Tongue (tissue), 1 donor: ENCODE measurements at regions not wholly inside any gene's neighbourhood (a gene's known extent, or its start where the extent isn't known, plus 50 kb on each side); places are given as distances from the start of the nearest gene placed in this dataset.
A peak's percentile ranks its signal among the peaks of the same experiment; 100 is the strongest.

Experiments used
- DNase-seq: peaks from one replicate; pipeline ENCODE4 v3.0.0-alpha.2; 2015

GRCh38 chr2:138105358-138105757, 141.1 kb downstream of the HNMT start:
- no peak for DNase-seq

GRCh38 chr2:138106606-138107005, 142.3 kb downstream of the HNMT start:
- DNase-seq: no peak

- DNase-seq: no peak
Measured at GRCh38 chr2:138107288-138107687, 143.0 kb downstream of the HNMT start.

- DNase-seq: no peak
Measured at GRCh38 chr2:138110453-138111083, 146.3 kb downstream of the HNMT start.

- no peak for DNase-seq
Measured at GRCh38 chr2:138112536-138112935, 148.3 kb downstream of the HNMT start.

- DNase-seq: no peak
Measured at GRCh38 chr2:138113871-138114525, 149.7 kb downstream of the HNMT start.

- DNase-seq: peak; percentile 21
Measured at GRCh38 chr2:138115666-138116065, 151.4 kb downstream of the HNMT start.

- no peak for DNase-seq
Measured at GRCh38 chr2:138116456-138116855, 152.2 kb downstream of the HNMT start.

GRCh38 chr2:138121666-138122661, 157.7 kb downstream of the HNMT start:
- DNase-seq: peak; percentile 2

- DNase-seq: no peak
Measured at GRCh38 chr2:138122891-138123290, 158.6 kb downstream of the HNMT start.

GRCh38 chr2:138123741-138124140, 159.5 kb downstream of the HNMT start:
- DNase-seq: no peak

- DNase-seq: no peak
Measured at GRCh38 chr2:138124521-138124920, 160.2 kb downstream of the HNMT start.

- DNase-seq: no peak
Measured at GRCh38 chr2:138125306-138126288, 161.3 kb downstream of the HNMT start.

- no peak for DNase-seq
Measured at GRCh38 chr2:138132108-138132507, 167.8 kb downstream of the HNMT start.

- DNase-seq: no peak
Measured at GRCh38 chr2:138137949-138138348, 173.7 kb downstream of the HNMT start.

GRCh38 chr2:138147796-138148195, 183.5 kb downstream of the HNMT start:
- peak; percentile 10 for DNase-seq

GRCh38 chr2:138155304-138155703, 191.0 kb downstream of the HNMT start:
- DNase-seq: no peak

GRCh38 chr2:138157372-138157771, 193.1 kb downstream of the HNMT start:
- no peak for DNase-seq

GRCh38 chr2:138170485-138170884, 206.2 kb downstream of the HNMT start:
- no peak for DNase-seq

GRCh38 chr2:138171244-138171643, 207.0 kb downstream of the HNMT start:
- DNase-seq: no peak

GRCh38 chr2:138175066-138175465, 210.8 kb downstream of the HNMT start:
- DNase-seq: no peak
